GM12878 (cell line): ENCODE measurements at regions not wholly inside any gene's neighbourhood (a gene's known extent, or its start where the extent isn't known, plus 50 kb on each side); places are given as distances from the start of the nearest gene placed in this dataset.

ENCODE experiments used
- CBX5 ChIP-seq: sonication (generic); IDR thresholded peaks from 2 replicates; pipeline ENCODE4 v1.6.1; 2016; ENCODE audit warnings: low read depth, moderate library complexity, mild to moderate bottlenecking, inconsistent platforms
- EED ChIP-seq: sonication (generic); IDR thresholded peaks from 2 replicates; pipeline ENCODE4 v1.6.1; 2016; ENCODE audit warnings: antibody characterized with exemption, low read depth
- EGR1 ChIP-seq, 2 experiments: IDR thresholded peaks; 1 replicate in 1 of 2; 2 replicates in 1 of 2; pipeline ENCODE4 v1.6.1; 2011 to 2012; ENCODE audit warnings: low read depth in 2 of 2, low read length in 2 of 2, borderline replicate concordance in 1 of 2, mild to moderate bottlenecking in 1 of 2, moderate library complexity in 1 of 2
- POLR2A ChIP-seq: IDR thresholded peaks from 2 replicates; pipeline ENCODE4 v1.6.1; 2011; ENCODE audit warnings: low read depth, mild to moderate bottlenecking, low read length
- RELA ChIP-seq: fragments of 450-650 bp; IDR thresholded peaks from 2 replicates; pipeline ENCODE4 v1.8.0; 2014; ENCODE audit warnings: borderline replicate concordance; ENCODE audit not compliant: partially characterized antibody
- SMC3 ChIP-seq: IDR thresholded peaks from 2 replicates; pipeline ENCODE4 v1.6.1; 2011; ENCODE audit warnings: low read length, improper control_type of control experiment, borderline replicate concordance
- TAF1 ChIP-seq: IDR thresholded peaks from 2 replicates; pipeline ENCODE4 v1.6.1; 2011; ENCODE audit warnings: mild to moderate bottlenecking, low read depth, low read length, borderline replicate concordance
- TF ChIP-seq, protein P1 (sequence below), 3 experiments: IDR thresholded peaks in 2 of 3; conservative IDR thresholded peaks in 1 of 3; 2 replicates each; pipeline ENCODE4 v1.5.1; 2011; ENCODE audit warnings: low read depth in 3 of 3, low read length in 3 of 3, mild to moderate bottlenecking in 3 of 3, control low read depth in 2 of 3, moderate library complexity in 2 of 3, inconsistent platforms in 1 of 3, mixed read lengths in 1 of 3; ENCODE audit not compliant: control insufficient read depth in 2 of 3, insufficient read depth in 1 of 3; ENCODE audit errors: extremely low read depth in 1 of 3
- TF ChIP-seq, protein P2 (sequence below): IDR thresholded peaks from 2 replicates; pipeline ENCODE4 v1.6.1; 2012; ENCODE audit warnings: mild to moderate bottlenecking, low read depth, low read length
- TF ChIP-seq, protein P3 (sequence below): fragments of 450-650 bp; IDR thresholded peaks from 2 replicates; pipeline ENCODE4 v1.6.1; 2014; ENCODE audit warnings: mild to moderate bottlenecking
- TF ChIP-seq, protein P4 (sequence below): fragments of 450-650 bp; IDR thresholded peaks from 2 replicates; pipeline ENCODE4 v1.6.1; 2017; ENCODE audit warnings: low read depth, mild to moderate bottlenecking, moderate library complexity
- TF ChIP-seq, protein P5 (sequence below): fragments of 450-650 bp; formaldehyde crosslinking; IDR thresholded peaks from 2 replicates; pipeline ENCODE4 v1.4.0; 2020; ENCODE audit warnings: mild to moderate bottlenecking, moderate library complexity
- TF ChIP-seq, protein P6 (sequence below): fragments of 450-650 bp; IDR thresholded peaks from 2 replicates; pipeline ENCODE4 v1.6.1; 2018; ENCODE audit warnings: mild to moderate bottlenecking, low read depth, moderate library complexity; ENCODE audit not compliant: partially characterized antibody
- TF ChIP-seq, protein P7 (sequence below): IDR thresholded peaks from 2 replicates; pipeline ENCODE4 v1.6.1; 2012; ENCODE audit warnings: low read depth, low read length, improper control_type of control experiment

DNA sequence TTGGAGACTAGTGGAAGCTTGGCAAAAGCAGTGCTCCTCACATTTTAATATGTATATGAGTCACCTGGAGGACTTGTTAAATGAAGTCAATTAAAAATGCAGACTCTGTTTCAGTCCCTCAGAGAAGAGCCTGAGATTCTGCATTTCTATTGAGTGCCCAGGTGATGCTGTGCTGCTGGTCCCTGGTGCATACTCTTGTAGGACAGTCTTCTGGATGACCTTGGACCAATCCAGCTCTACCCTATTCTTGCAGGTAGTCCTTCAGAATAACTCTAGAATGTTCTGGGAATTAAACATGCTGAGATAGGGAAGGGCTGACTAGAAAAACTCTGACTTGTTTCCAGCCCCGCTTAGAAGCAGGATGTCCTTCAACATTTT is 115.9 kb downstream of the CASP12 start:
- TF ChIP-seq, protein P1, sequence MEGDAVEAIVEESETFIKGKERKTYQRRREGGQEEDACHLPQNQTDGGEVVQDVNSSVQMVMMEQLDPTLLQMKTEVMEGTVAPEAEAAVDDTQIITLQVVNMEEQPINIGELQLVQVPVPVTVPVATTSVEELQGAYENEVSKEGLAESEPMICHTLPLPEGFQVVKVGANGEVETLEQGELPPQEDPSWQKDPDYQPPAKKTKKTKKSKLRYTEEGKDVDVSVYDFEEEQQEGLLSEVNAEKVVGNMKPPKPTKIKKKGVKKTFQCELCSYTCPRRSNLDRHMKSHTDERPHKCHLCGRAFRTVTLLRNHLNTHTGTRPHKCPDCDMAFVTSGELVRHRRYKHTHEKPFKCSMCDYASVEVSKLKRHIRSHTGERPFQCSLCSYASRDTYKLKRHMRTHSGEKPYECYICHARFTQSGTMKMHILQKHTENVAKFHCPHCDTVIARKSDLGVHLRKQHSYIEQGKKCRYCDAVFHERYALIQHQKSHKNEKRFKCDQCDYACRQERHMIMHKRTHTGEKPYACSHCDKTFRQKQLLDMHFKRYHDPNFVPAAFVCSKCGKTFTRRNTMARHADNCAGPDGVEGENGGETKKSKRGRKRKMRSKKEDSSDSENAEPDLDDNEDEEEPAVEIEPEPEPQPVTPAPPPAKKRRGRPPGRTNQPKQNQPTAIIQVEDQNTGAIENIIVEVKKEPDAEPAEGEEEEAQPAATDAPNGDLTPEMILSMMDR (IDR thresholded peaks at IDR 0.05 in 2 of 3, conservative IDR thresholded peaks at IDR 0.05 in 1 of 3; ENCODE audit: control insufficient read depth in 2 of 3, extremely low read depth in 1 of 3, insufficient read depth in 1 of 3, low read depth in 3 of 3, low read length in 3 of 3): no peak
- TF ChIP-seq POLR2A: no peak
- TF ChIP-seq, protein P2, sequence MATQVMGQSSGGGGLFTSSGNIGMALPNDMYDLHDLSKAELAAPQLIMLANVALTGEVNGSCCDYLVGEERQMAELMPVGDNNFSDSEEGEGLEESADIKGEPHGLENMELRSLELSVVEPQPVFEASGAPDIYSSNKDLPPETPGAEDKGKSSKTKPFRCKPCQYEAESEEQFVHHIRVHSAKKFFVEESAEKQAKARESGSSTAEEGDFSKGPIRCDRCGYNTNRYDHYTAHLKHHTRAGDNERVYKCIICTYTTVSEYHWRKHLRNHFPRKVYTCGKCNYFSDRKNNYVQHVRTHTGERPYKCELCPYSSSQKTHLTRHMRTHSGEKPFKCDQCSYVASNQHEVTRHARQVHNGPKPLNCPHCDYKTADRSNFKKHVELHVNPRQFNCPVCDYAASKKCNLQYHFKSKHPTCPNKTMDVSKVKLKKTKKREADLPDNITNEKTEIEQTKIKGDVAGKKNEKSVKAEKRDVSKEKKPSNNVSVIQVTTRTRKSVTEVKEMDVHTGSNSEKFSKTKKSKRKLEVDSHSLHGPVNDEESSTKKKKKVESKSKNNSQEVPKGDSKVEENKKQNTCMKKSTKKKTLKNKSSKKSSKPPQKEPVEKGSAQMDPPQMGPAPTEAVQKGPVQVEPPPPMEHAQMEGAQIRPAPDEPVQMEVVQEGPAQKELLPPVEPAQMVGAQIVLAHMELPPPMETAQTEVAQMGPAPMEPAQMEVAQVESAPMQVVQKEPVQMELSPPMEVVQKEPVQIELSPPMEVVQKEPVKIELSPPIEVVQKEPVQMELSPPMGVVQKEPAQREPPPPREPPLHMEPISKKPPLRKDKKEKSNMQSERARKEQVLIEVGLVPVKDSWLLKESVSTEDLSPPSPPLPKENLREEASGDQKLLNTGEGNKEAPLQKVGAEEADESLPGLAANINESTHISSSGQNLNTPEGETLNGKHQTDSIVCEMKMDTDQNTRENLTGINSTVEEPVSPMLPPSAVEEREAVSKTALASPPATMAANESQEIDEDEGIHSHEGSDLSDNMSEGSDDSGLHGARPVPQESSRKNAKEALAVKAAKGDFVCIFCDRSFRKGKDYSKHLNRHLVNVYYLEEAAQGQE: no peak
- no peak for TF ChIP-seq TAF1
- TF ChIP-seq, protein P3, sequence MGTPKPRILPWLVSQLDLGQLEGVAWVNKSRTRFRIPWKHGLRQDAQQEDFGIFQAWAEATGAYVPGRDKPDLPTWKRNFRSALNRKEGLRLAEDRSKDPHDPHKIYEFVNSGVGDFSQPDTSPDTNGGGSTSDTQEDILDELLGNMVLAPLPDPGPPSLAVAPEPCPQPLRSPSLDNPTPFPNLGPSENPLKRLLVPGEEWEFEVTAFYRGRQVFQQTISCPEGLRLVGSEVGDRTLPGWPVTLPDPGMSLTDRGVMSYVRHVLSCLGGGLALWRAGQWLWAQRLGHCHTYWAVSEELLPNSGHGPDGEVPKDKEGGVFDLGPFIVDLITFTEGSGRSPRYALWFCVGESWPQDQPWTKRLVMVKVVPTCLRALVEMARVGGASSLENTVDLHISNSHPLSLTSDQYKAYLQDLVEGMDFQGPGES: no peak
- TF ChIP-seq SMC3: no peak
- TF ChIP-seq, protein P4, sequence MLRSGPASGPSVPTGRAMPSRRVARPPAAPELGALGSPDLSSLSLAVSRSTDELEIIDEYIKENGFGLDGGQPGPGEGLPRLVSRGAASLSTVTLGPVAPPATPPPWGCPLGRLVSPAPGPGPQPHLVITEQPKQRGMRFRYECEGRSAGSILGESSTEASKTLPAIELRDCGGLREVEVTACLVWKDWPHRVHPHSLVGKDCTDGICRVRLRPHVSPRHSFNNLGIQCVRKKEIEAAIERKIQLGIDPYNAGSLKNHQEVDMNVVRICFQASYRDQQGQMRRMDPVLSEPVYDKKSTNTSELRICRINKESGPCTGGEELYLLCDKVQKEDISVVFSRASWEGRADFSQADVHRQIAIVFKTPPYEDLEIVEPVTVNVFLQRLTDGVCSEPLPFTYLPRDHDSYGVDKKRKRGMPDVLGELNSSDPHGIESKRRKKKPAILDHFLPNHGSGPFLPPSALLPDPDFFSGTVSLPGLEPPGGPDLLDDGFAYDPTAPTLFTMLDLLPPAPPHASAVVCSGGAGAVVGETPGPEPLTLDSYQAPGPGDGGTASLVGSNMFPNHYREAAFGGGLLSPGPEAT: no peak
- TF ChIP-seq, protein P5, sequence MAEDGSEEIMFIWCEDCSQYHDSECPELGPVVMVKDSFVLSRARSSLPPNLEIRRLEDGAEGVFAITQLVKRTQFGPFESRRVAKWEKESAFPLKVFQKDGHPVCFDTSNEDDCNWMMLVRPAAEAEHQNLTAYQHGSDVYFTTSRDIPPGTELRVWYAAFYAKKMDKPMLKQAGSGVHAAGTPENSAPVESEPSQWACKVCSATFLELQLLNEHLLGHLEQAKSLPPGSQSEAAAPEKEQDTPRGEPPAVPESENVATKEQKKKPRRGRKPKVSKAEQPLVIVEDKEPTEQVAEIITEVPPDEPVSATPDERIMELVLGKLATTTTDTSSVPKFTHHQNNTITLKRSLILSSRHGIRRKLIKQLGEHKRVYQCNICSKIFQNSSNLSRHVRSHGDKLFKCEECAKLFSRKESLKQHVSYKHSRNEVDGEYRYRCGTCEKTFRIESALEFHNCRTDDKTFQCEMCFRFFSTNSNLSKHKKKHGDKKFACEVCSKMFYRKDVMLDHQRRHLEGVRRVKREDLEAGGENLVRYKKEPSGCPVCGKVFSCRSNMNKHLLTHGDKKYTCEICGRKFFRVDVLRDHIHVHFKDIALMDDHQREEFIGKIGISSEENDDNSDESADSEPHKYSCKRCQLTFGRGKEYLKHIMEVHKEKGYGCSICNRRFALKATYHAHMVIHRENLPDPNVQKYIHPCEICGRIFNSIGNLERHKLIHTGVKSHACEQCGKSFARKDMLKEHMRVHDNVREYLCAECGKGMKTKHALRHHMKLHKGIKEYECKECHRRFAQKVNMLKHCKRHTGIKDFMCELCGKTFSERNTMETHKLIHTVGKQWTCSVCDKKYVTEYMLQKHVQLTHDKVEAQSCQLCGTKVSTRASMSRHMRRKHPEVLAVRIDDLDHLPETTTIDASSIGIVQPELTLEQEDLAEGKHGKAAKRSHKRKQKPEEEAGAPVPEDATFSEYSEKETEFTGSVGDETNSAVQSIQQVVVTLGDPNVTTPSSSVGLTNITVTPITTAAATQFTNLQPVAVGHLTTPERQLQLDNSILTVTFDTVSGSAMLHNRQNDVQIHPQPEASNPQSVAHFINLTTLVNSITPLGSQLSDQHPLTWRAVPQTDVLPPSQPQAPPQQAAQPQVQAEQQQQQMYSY (CRISPR knock-in tag): no peak
- no peak for TF ChIP-seq CBX5
- TF ChIP-seq EGR1 (IDR thresholded peaks at IDR 0.05; ENCODE audit: borderline replicate concordance in 1 of 2, low read depth in 2 of 2, low read length in 2 of 2): no peak
- TF ChIP-seq RELA: no peak
- TF ChIP-seq, protein P6, sequence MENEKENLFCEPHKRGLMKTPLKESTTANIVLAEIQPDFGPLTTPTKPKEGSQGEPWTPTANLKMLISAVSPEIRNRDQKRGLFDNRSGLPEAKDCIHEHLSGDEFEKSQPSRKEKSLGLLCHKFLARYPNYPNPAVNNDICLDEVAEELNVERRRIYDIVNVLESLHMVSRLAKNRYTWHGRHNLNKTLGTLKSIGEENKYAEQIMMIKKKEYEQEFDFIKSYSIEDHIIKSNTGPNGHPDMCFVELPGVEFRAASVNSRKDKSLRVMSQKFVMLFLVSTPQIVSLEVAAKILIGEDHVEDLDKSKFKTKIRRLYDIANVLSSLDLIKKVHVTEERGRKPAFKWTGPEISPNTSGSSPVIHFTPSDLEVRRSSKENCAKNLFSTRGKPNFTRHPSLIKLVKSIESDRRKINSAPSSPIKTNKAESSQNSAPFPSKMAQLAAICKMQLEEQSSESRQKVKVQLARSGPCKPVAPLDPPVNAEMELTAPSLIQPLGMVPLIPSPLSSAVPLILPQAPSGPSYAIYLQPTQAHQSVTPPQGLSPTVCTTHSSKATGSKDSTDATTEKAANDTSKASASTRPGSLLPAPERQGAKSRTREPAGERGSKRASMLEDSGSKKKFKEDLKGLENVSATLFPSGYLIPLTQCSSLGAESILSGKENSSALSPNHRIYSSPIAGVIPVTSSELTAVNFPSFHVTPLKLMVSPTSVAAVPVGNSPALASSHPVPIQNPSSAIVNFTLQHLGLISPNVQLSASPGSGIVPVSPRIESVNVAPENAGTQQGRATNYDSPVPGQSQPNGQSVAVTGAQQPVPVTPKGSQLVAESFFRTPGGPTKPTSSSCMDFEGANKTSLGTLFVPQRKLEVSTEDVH: no peak
- no peak for TF ChIP-seq EED
- TF ChIP-seq, protein P7, sequence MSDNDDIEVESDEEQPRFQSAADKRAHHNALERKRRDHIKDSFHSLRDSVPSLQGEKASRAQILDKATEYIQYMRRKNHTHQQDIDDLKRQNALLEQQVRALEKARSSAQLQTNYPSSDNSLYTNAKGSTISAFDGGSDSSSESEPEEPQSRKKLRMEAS: no peak
